ENCODE measurements at regions not wholly inside any gene's neighbourhood (a gene's known extent, or its start where the extent isn't known, plus 50 kb on each side); places are given as distances from the start of the nearest gene placed in this dataset.

DNA sequence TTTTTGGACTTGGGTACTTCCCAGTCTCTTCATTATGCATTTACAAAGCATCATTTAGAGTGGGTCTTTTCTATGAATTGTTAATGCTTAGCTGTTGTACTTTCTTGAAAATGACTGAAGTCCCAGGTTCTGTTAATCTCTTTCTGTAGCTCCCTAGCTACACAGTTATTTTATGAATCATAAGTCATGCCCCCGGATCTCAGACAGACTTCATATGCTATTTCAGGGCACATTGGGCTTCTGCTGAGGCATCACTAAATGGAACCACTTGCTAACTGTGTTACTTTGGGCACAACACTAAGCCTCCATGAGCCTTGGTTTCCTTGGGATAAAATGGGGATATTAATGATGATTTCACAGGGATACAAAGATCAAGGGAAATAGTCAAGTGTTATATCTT, 55.5 kb upstream of the RBM15 start:
- TF ChIP-seq, protein P1, sequence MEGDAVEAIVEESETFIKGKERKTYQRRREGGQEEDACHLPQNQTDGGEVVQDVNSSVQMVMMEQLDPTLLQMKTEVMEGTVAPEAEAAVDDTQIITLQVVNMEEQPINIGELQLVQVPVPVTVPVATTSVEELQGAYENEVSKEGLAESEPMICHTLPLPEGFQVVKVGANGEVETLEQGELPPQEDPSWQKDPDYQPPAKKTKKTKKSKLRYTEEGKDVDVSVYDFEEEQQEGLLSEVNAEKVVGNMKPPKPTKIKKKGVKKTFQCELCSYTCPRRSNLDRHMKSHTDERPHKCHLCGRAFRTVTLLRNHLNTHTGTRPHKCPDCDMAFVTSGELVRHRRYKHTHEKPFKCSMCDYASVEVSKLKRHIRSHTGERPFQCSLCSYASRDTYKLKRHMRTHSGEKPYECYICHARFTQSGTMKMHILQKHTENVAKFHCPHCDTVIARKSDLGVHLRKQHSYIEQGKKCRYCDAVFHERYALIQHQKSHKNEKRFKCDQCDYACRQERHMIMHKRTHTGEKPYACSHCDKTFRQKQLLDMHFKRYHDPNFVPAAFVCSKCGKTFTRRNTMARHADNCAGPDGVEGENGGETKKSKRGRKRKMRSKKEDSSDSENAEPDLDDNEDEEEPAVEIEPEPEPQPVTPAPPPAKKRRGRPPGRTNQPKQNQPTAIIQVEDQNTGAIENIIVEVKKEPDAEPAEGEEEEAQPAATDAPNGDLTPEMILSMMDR (conservative IDR thresholded peaks at IDR 0.05) = no peak
- Histone ChIP-seq H3K9me3 (ENCODE audit: control insufficient read depth, low read length) (no peaks in the 10 kb centered on the region), H3K27me3 (ENCODE audit: control insufficient read depth, insufficient read depth, low read length, poor library complexity, severe bottlenecking) (peaks cover 6% of the 10 kb centered on the region), H3K27ac (ENCODE audit: low read depth, low read length) (no peak overlapping the region), H3K36me3 (ENCODE audit: control insufficient read depth, insufficient read depth, low read length) (no peaks in the 10 kb centered on the region), H3K4me1 (ENCODE audit: control insufficient read depth, insufficient read depth, low read length) (no peaks in the 10 kb centered on the region), H3K9ac (ENCODE audit: extremely low read depth, low read length, poor library complexity, severe bottlenecking) (no peak overlapping the region), H3K4me3 (ENCODE audit: low read length) (no peak overlapping the region)
- H3K36me3 Mint-ChIP-seq (ENCODE audit: low read depth) = no peaks in the 10 kb centered on the region
- H3K4me1 Mint-ChIP-seq = peaks cover 2% of the 10 kb centered on the region
- DNase-seq = no peak
- no peak overlapping the region for H3K27ac Mint-ChIP-seq
- no peaks in the 10 kb centered on the region for H3K9me3 Mint-ChIP-seq
- WGBS, 2 experiments (ENCODE audit: insufficient coverage in 1 of 2, insufficient read length in 1 of 2) = 88 to 92% methylated on average over 1 of the region's 1 CpG
- peaks cover 2% of the 10 kb centered on the region for H3K27me3 Mint-ChIP-seq (ENCODE audit: insufficient read depth)
- no peak overlapping the region for H3K4me3 Mint-ChIP-seq

- no peaks in the 10 kb centered on the region for H3K9me3 Mint-ChIP-seq
- DNase-seq = no peak
- TF ChIP-seq, protein P1 (conservative IDR thresholded peaks at IDR 0.05) = no peak
- Histone ChIP-seq H3K4me3 (ENCODE audit: low read length) (no peak overlapping the region), H3K9ac (ENCODE audit: extremely low read depth, low read length, poor library complexity, severe bottlenecking) (no peak overlapping the region), H3K27ac (ENCODE audit: low read depth, low read length) (no peak overlapping the region), H3K9me3 (ENCODE audit: control insufficient read depth, low read length) (no peaks in the 10 kb centered on the region), H3K4me1 (ENCODE audit: control insufficient read depth, insufficient read depth, low read length) (no peaks in the 10 kb centered on the region), H3K27me3 (ENCODE audit: control insufficient read depth, insufficient read depth, low read length, poor library complexity, severe bottlenecking) (peaks cover 7% of the 10 kb centered on the region), H3K36me3 (ENCODE audit: control insufficient read depth, insufficient read depth, low read length) (no peaks in the 10 kb centered on the region)
- no peak overlapping the region for H3K27ac Mint-ChIP-seq
- H3K4me1 Mint-ChIP-seq = peaks cover under 1% of the 10 kb centered on the region
- H3K4me3 Mint-ChIP-seq = no peak overlapping the region
- peaks cover 5% of the 10 kb centered on the region for H3K27me3 Mint-ChIP-seq (ENCODE audit: insufficient read depth)
- H3K36me3 Mint-ChIP-seq (ENCODE audit: low read depth) = no peaks in the 10 kb centered on the region
- 92 to 93% methylated on average over 4 of the region's 4 CpGs for WGBS, 2 experiments (ENCODE audit: insufficient coverage in 1 of 2, insufficient read length in 1 of 2)
Observed at GRCh38 chr1:110285316-110285715, 53.9 kb upstream of the RBM15 start.

GRCh38 chr1:110286564-110286963, 52.6 kb upstream of the RBM15 start:
- Histone ChIP-seq H3K4me1 (ENCODE audit: control insufficient read depth, insufficient read depth, low read length) (no peaks in the 10 kb centered on the region), H3K27me3 (ENCODE audit: control insufficient read depth, insufficient read depth, low read length, poor library complexity, severe bottlenecking) (peaks cover 19% of the 10 kb centered on the region), H3K36me3 (ENCODE audit: control insufficient read depth, insufficient read depth, low read length) (no peaks in the 10 kb centered on the region), H3K27ac (ENCODE audit: low read depth, low read length) (no peak overlapping the region), H3K9ac (ENCODE audit: extremely low read depth, low read length, poor library complexity, severe bottlenecking) (no peak overlapping the region), H3K4me3 (ENCODE audit: low read length) (no peak overlapping the region), H3K9me3 (ENCODE audit: control insufficient read depth, low read length) (no peaks in the 10 kb centered on the region)
- Mint-ChIP-seq H3K27me3 (ENCODE audit: insufficient read depth) (peaks cover 10% of the 10 kb centered on the region), H3K27ac (no peak overlapping the region), H3K4me3 (no peak overlapping the region), H3K9me3 (no peaks in the 10 kb centered on the region), H3K36me3 (ENCODE audit: low read depth) (no peaks in the 10 kb centered on the region), H3K4me1 (no peaks in the 10 kb centered on the region)
- TF ChIP-seq, protein P1 (conservative IDR thresholded peaks at IDR 0.05) = no peak
- WGBS, 2 experiments (ENCODE audit: insufficient coverage in 1 of 2, insufficient read length in 1 of 2) = 45 to 78% methylated on average over 1 to 2 of the region's 2 CpGs
- no peak for DNase-seq

All from endodermal cell (in vitro differentiated cells).